ENCODE measurements at regions not wholly inside any gene's neighbourhood (a gene's known extent, or its start where the extent isn't known, plus 50 kb on each side); places are given as distances from the start of the nearest gene placed in this dataset.

DNA sequence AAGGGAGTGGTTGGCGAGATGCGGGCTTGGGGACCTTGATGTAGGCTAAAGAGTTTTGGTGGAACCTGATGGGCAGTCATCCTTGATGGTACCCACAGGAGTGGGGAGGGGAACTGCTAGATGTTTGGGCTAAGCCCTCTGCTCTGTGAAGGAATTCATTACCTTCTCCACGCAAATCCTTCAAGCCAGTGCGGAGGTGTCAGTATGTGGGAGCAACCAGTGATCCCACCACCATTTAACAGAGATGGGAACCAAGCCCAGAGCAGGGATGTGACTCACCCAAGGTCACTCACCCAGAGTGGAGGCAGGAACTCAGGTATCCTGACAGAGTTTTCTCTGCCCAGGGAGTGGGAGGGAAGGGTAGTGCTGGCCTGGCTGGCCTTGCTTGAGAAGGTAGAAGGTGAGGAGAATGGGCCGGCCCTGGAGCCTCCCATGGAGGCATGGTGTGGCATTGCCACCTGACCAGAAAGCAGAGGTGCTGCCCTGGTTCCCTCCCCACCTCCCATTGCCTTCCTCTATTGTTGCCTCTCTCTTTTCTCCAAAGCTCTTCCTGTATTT lies 51.2 kb upstream of the STUM start:
- Histone ChIP-seq H3K9ac (ENCODE audit: insufficient read length, low read depth) (no peak overlapping the region), H3K9me3 (ENCODE audit: insufficient read depth, low read length) (no peaks in the 10 kb centered on the region), H3K36me3 (ENCODE audit: insufficient read depth, insufficient read length, low read length) (no peaks in the 10 kb centered on the region), H3K4me3 (ENCODE audit: insufficient read length, low read depth) (no peak overlapping the region), H3K4me1 (ENCODE audit: insufficient read depth, insufficient read length) (peaks cover 7% of the 10 kb centered on the region), H3K27me3 (ENCODE audit: insufficient read depth, insufficient read length) (peaks cover 8% of the 10 kb centered on the region)
- TF ChIP-seq ZNF274 (IDR thresholded peaks at IDR 0.05; ENCODE audit: low read depth, low read length) (no peak), SUZ12 (IDR thresholded peaks at IDR 0.05; ENCODE audit: extremely low read depth, insufficient read depth, insufficient read length) (no peak), YY1 (IDR thresholded peaks at IDR 0.05; ENCODE audit: insufficient read depth, insufficient read length) (no peak)
- DNase-seq (ENCODE audit: low read depth, low spot score), result no peak

DNA sequence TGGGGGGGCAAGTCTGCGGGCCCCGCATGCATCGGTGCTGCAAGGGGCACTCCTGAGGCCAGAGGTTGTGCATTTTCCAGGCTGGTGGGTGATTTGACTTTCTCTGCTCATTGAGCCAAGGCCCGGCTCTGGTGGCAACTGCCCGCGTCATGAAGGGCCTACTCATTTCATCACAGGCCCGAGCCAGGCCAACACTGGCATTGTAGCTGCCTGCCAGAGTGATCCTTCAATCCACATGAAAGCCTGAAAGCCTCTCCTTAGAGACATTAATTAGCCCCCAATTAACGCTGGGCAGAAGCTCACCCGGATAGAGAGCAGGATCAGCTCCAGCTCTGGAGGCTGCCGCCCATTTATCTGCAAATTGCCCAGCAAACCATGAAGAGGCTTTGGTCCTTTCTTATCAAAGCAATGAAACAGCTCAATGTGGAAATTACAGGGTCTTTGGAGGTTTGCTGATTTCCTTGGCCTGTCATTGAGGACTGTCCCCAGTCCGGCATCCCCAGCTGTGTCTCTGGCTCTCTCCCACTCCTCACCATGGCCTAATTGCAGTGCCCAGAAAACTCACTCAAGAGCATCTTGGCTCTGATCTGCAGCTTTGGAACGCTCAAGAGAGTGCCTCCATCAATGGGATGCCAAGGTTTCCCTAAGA lies 50.4 kb upstream of the STUM start:
- Histone ChIP-seq H3K9me3 (ENCODE audit: insufficient read depth, low read length) (no peaks in the 10 kb centered on the region), H3K4me1 (ENCODE audit: insufficient read depth, insufficient read length) (peaks cover 7% of the 10 kb centered on the region), H3K9ac (ENCODE audit: insufficient read length, low read depth) (no peak overlapping the region), H3K36me3 (ENCODE audit: insufficient read depth, insufficient read length, low read length) (no peaks in the 10 kb centered on the region), H3K27me3 (ENCODE audit: insufficient read depth, insufficient read length) (peaks cover 8% of the 10 kb centered on the region), H3K4me3 (ENCODE audit: insufficient read length, low read depth) (no peak overlapping the region)
- TF ChIP-seq ZNF274 (IDR thresholded peaks at IDR 0.05; ENCODE audit: low read depth, low read length) (no peak), YY1 (IDR thresholded peaks at IDR 0.05; ENCODE audit: insufficient read depth, insufficient read length) (no peak), SUZ12 (IDR thresholded peaks at IDR 0.05; ENCODE audit: extremely low read depth, insufficient read depth, insufficient read length) (no peak)
- DNase-seq (ENCODE audit: low read depth, low spot score), result no peak

GRCh38 chr1:226498640-226499008 lies 49.9 kb upstream of the STUM start:
- Histone ChIP-seq H3K9ac (ENCODE audit: insufficient read length, low read depth) (no peak overlapping the region), H3K27me3 (ENCODE audit: insufficient read depth, insufficient read length) (peaks cover 8% of the 10 kb centered on the region), H3K36me3 (ENCODE audit: insufficient read depth, insufficient read length, low read length) (no peaks in the 10 kb centered on the region), H3K4me3 (ENCODE audit: insufficient read length, low read depth) (no peak overlapping the region), H3K9me3 (ENCODE audit: insufficient read depth, low read length) (no peaks in the 10 kb centered on the region), H3K4me1 (ENCODE audit: insufficient read depth, insufficient read length) (peaks cover 7% of the 10 kb centered on the region)
- TF ChIP-seq ZNF274 (IDR thresholded peaks at IDR 0.05; ENCODE audit: low read depth, low read length) (no peak), YY1 (IDR thresholded peaks at IDR 0.05; ENCODE audit: insufficient read depth, insufficient read length) (no peak), SUZ12 (IDR thresholded peaks at IDR 0.05; ENCODE audit: extremely low read depth, insufficient read depth, insufficient read length) (no peak)
- no peak for DNase-seq (ENCODE audit: low read depth, low spot score)
